ENCODE measurements at regions not wholly inside any gene's neighbourhood (a gene's known extent, or its start where the extent isn't known, plus 50 kb on each side); places are given as distances from the start of the nearest gene placed in this dataset.

- TF ChIP-seq CTCF (IDR thresholded peaks at IDR 0.05): no peak
- no peak for TF ChIP-seq EP300 (IDR thresholded peaks at IDR 0.05)
- no peak for TF ChIP-seq POLR2AphosphoS5 (IDR thresholded peaks at IDR 0.05)
- no peak for TF ChIP-seq POLR2A (IDR thresholded peaks at IDR 0.05)
Observed at GRCh38 chr20:57894096-57894495, 184.3 kb upstream of the PMEPA1 start.
